HG03175 (cell line): ENCODE measurements at regions not wholly inside any gene's neighbourhood (a gene's known extent, or its start where the extent isn't known, plus 50 kb on each side); places are given as distances from the start of the nearest gene placed in this dataset.
"Not testable (repeated sequence)": the region's sequence is repeated elsewhere in the genome, so short reads cannot be mapped to it uniquely, and the experiment has no call there.

Source experiments
- ATAC-seq: cut with Tn5 transposase; IDR thresholded peaks from one replicate; pipeline ENCODE4 v1.9.1; 2021; ENCODE audit warnings: mild to moderate bottlenecking, moderate library complexity; ENCODE audit not compliant: unreplicated experiment

GRCh38 chr6:79810185-79810705 lies 137.1 kb downstream of the ELOVL4 start:
- no peak for ATAC-seq

DNA sequence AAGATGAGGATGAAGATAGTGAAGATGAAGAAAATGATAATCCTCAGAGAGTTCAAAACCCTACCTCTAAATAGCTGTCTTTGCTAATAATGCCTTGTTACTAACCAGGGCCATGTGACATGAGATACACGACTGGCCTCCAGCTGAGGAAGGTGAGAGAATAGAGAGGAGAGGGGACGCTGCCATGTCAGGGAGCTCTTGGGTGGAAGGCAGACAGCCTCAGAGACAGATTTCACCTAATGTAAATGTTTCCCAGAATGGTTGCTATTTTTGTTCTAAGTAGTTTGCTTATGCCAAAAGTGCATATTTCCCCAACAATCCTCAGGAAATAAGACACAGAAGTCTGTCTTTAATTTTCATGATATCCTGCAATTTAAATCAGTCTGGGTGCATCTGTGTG lies 138.4 kb downstream of the ELOVL4 start:
- ATAC-seq: no peak

DNA sequence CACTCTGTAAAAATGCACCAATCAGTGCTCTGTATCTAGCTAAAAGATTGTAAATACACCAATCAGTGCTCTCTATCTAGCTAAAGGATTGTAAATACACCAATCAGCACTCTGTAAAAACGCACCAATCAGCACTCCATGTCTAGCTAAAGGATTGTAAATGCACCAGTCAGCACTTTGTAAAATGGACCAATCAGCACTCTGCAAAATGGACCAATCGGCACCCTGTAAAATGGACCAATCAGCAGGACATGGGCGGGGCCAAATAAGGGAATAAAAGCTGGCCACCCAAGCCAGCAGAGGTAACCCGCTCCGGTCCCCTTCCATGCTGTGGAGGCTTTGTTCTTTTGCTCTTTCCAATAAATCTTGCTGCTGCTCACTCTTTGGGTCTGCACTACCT lies 140.7 kb downstream of the ELOVL4 start:
- not testable (repeated sequence) for ATAC-seq

DNA sequence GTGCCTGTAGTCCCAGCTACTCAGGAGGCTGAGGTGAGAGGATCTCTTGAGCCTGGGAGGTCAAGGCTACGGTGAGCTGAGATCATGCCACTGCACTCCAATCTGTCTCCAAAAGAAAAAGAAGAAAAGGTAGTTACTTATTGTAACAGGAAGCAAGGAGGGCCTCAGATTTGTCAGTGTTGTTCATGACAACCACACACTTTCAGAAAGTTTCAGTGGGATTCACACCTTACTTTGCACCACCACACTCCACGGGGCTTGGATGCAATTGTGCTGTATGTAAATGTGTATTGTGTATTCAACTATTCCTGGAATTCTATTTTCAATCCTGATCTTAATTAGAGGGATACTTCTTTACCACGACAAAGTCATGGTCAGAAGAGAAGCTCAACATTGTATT lies 142.6 kb downstream of the ELOVL4 start:
- ATAC-seq: peak; percentile 52

DNA sequence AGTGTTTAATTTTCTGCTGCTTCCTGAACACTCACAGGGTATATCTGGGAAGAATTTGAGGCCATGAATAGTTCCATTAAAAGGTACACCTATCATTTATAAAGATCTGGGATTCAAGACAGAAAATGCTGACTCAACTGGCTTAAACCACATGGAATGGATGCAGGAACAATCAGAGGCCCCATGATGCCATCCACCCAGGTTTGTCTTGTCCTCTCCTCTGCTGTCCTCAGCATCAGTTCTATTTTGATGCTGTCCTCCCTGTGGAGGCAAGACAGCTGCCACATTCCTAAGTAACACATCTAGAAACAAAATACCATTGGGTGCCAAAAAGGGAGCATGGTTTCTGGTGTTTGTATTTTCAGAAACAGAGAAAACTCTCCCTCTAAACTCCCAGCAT lies 143.4 kb downstream of the ELOVL4 start:
- ATAC-seq: no peak

GRCh38 chr6:79802657-79803300 lies 144.6 kb downstream of the ELOVL4 start:
- ATAC-seq: no peak

DNA sequence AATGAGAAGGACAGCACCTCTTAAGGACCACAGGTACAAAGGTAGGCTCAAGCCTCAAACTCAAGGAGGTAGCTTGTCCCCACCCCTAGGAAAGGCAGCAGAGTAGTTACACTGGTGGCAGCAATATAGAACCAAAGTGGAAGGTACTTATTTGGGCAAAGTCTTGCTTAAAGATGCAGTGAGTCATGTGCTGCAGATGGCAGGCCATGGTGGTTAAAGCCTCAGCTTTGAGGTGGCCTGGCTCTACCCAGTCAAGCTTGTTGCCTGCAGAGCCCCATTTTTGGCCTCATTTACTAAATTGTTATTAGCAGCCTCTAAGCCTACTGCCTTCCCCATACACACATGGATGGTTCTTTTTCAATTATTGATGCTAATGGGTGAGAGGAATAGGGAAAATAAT lies 146.0 kb downstream of the ELOVL4 start:
- no peak for ATAC-seq

DNA sequence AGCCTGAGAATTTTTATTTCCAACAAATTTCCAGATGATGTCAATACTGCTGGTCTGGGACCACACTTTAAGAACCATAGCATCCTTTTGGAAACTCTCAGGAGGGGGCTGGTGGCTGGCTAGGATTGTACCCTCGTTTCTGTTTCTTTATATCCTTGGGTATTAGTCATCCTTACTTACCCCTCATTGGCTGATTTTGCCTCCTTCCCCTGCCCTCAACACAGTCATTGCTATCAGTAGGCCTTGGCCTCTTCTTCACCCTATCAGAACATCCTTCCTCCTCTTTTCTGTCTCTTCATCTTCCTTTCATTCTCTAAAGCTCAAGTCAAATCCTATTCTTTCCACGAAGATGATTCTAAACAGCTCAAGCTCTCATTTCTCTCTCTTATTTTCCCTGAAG lies 148.5 kb downstream of the ELOVL4 start:
- no peak for ATAC-seq

DNA sequence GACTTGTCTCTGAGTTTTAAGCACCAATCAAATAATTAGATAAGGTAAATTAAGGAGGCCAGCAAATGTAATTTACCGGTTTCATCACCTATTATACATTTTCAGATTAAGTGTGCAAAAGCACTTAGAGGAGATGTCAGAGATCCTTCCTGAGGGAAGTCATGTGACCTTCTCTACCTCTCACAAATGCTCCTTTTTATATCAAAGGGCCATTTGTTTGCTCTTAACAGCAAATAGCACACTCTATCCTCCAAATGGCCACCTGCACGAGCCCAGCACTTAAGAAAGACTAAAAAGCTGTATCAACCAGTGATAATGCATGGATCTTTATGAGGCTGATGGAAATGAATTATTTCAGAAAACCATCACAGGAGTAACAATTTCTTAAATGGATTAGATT lies 149.4 kb downstream of the ELOVL4 start:
- ATAC-seq: no peak

DNA sequence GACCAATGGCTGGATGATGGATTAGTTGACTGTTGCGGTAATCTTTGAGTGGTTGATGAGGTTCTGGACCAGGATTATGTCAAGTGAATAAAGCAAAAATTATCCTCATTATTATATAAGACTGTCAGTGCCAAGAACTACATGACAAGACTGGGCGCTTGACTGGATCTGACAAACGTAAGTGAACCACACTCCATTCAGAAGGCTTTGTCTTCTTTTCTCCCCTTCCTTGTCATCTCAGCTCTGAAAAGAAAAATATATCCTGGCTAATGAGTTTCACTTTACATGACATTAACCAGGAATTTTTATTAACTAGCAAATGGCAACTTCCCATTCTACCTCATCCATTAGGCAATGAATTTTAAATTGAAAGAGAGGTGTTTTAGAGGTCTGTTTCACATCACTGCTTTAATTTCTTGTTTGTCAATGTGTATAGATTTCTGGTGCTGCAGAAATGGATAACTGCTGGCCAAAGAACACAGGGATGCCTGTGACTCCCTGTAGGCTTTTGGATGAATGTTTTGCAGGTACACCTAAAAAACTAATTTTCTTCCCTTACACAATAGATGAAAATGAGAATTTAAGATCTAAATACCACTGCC lies 150.1 kb downstream of the ELOVL4 start:
- no peak for ATAC-seq

- ATAC-seq: no peak
Measured at GRCh38 chr6:79796197-79796596, 151.2 kb downstream of the ELOVL4 start.

DNA sequence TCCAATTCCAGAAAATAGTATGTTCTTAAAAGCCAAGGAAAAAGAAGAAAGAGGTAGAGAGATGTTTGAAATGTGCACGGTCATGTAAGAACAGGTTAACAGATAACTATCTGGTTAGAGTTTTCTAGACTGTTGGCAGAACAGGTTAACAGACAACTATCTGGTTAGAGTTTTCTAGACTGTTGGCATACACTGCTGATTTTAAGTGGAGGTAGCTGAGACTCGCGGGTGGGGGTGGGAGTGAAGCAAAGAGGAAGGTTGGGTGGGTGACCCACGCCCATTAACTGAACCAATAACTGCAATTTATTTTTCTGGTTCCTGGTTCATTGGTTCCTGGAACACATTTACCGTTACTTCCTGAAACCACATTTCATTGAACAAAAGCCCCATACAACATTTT lies 157.5 kb downstream of the ELOVL4 start:
- ATAC-seq: no peak

GRCh38 chr6:79788756-79789155 lies 157.6 kb downstream of the SH3BGRL2 start:
- ATAC-seq: no peak

DNA sequence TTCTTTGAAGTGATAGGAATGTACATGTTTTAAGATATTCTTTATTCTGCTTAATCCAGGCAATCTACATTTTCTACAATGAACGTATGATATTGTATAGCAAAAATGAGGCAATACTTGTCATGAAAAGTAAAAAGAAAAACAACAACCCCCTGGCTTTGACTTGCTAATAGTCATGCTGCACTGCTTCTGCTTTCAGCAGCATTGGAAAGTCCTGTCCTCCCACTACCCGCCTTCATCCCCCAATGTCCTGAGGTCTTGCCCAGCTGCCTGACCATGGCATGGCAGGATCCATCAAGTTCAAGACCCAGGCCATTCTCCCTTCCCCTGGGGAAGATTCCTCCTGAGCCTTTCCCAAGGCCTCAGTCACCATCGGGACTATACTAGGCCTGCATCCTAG lies 156.5 kb downstream of the SH3BGRL2 start:
- no peak for ATAC-seq

DNA sequence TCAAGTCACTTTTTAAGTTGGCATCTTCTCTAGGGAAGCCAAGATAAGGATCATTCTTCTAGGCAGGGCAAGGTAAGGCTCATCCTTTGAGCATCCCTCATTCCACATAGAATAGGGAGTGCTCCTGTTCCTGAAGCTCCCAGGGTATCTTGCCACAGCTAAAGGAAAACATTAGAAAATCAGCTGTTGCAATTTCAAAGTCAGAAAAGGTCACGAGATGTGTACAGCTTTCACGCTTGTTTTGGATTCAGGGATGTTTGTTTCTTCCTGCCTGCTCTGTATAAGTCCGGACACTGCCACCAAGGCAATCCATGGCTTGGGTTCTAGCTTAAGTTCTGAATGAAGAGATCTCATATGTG lies 153.2 kb downstream of the SH3BGRL2 start:
- no peak for ATAC-seq

DNA sequence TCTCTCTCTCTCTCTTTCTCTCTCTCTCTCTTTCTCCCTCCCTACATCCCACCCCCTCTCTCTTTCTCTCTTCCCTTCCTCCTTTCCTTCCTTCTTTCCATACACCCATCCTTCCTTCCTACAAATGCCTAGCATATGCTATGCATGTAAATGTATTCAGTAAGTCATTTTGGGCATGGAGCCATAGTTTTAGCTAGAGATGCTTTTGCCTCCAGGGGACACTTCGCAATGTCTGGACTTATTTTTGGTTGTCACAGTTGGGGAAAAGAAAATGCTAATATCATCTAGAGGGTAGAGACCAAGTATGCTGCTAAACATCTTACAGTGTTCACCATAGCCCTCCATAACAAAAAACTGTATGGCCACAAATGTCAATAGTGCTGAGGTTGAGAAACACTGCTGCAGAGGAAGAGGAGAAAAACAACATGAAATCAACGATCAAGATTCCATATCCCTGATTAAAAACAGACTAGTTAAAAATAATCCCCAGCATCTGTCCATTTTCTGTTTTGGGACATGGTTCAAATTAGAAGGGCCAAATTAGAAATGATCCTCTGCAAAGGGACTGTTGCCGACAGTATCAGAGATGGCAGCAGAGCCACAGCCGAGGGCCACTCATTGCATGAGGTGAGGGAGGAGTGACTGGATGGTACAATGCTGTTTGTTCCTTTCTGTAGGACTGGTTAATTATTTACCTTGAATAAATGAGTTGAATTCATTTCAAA lies 152.7 kb downstream of the SH3BGRL2 start:
- no peak for ATAC-seq

GRCh38 chr6:79782792-79783580 lies 151.9 kb downstream of the SH3BGRL2 start:
- no peak for ATAC-seq

GRCh38 chr6:79781916-79782315 lies 150.8 kb downstream of the SH3BGRL2 start:
- no peak for ATAC-seq

- no peak for ATAC-seq
Measured at GRCh38 chr6:79780881-79781280, 149.8 kb downstream of the SH3BGRL2 start.

DNA sequence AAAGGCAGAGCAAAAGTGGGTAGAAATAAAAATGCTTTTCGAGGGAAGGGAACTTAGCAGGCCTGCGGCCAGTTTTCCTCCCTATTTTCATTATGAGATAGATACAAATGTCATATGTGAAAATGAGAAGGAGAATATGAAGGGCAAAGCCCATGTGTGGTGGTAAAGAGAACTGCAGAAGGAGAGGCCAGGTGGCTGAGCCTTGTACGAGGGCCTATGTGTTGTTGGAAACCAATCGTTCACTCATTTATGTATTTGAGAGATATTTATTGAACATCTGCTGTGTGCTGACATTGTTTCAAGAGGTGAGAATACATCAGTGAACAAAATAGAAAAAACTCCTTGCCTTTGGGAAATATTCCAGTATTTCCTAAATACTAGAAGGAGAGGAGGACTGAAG lies 147.7 kb downstream of the SH3BGRL2 start:
- no peak for ATAC-seq
